GM10248 (cell line): ENCODE measurements at regions not wholly inside any gene's neighbourhood (a gene's known extent, or its start where the extent isn't known, plus 50 kb on each side); places are given as distances from the start of the nearest gene placed in this dataset.
"Not testable (repeated sequence)": the region's sequence is repeated elsewhere in the genome, so short reads cannot be mapped to it uniquely, and the experiment has no call there.

ENCODE experiments used
- CTCF ChIA-PET: fragments of 300-600 bp; sonication (Branson Sonifier 250); formaldehyde crosslinking; extraction: SDS; loops from one replicate; lab custom pipeline; 2021; ENCODE audit warnings: antibody characterized with exemption; lab: Yijun Ruan, JAX
- POLR2A ChIA-PET: fragments of 350-650 bp; sonication (Branson Sonifier 250); formaldehyde crosslinking; extraction: SDS; loops from one replicate; lab custom pipeline; 2020; ENCODE audit warnings: antibody characterized with exemption; lab: Yijun Ruan, JAX
- DNase-seq: peaks from one replicate; pipeline ENCODE4 v3.0.0; 2012; ENCODE audit errors: extremely low spot score
- TF ChIP-seq, protein P1 (sequence below): IDR thresholded peaks from 2 replicates; pipeline ENCODE4 v1.5.1; 2012; ENCODE audit warnings: mild to moderate bottlenecking, low read depth; ENCODE audit errors: extremely low read depth, missing control alignments, control extremely low read depth

- DNase-seq, CTCF ChIA-PET, POLR2A ChIA-PET: not testable (repeated sequence)
Observed at GRCh38 chrX:67213686-67214085, 330.1 kb upstream of the AR start.

DNA sequence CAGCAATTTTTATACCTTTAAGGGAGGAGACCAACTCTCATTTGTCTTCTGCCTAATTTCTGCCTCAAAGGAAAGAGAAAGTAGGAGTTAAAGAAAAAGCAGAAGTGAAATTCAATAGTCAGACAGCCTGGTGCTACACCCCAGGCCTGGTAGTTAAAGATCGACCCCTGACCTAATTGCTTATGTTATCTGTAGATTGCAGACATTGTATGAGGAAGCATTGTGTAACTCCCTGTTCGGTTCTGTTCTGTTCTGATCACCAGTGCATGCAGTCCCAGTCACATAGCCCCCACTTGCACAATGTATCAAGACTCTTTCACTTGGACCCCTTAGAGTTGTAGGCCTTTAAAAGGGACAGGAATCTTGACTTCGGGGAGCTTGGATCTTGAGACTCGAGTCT is 335.9 kb upstream of the AR start:
- ChIA-PET CTCF (no interaction called here), POLR2A (no interaction called here)
- DNase-seq = no peak
- TF ChIP-seq, protein P1, sequence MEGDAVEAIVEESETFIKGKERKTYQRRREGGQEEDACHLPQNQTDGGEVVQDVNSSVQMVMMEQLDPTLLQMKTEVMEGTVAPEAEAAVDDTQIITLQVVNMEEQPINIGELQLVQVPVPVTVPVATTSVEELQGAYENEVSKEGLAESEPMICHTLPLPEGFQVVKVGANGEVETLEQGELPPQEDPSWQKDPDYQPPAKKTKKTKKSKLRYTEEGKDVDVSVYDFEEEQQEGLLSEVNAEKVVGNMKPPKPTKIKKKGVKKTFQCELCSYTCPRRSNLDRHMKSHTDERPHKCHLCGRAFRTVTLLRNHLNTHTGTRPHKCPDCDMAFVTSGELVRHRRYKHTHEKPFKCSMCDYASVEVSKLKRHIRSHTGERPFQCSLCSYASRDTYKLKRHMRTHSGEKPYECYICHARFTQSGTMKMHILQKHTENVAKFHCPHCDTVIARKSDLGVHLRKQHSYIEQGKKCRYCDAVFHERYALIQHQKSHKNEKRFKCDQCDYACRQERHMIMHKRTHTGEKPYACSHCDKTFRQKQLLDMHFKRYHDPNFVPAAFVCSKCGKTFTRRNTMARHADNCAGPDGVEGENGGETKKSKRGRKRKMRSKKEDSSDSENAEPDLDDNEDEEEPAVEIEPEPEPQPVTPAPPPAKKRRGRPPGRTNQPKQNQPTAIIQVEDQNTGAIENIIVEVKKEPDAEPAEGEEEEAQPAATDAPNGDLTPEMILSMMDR = no peak

GRCh38 chrX:67159437-67159836 is 384.4 kb upstream of the AR start:
- CTCF ChIA-PET = no interaction called here
- DNase-seq = no peak
- POLR2A ChIA-PET = no interaction called here
- TF ChIP-seq, protein P1 = no peak

- TF ChIP-seq, protein P1 = no peak
- POLR2A ChIA-PET = no interaction called here
- CTCF ChIA-PET = interaction anchor here (1.0 kb wide), 1 partner anchor 11 kb away, joined by 4 read pairs; no protein-coding TSS in a partner anchor
- no peak for DNase-seq
Observed at GRCh38 chrX:67114635-67115034, 429.2 kb upstream of the AR start.

- ChIA-PET POLR2A (no interaction called here), CTCF (no interaction called here)
- TF ChIP-seq, protein P1 = no peak
- DNase-seq = no peak
Observed at GRCh38 chrX:67105758-67106116, 438.1 kb upstream of the AR start.

GRCh38 chrX:67104982-67105757 is 438.7 kb upstream of the AR start:
- ChIA-PET CTCF (no interaction called here), POLR2A (no interaction called here)
- no peak for DNase-seq
- TF ChIP-seq, protein P1 = no peak

DNA sequence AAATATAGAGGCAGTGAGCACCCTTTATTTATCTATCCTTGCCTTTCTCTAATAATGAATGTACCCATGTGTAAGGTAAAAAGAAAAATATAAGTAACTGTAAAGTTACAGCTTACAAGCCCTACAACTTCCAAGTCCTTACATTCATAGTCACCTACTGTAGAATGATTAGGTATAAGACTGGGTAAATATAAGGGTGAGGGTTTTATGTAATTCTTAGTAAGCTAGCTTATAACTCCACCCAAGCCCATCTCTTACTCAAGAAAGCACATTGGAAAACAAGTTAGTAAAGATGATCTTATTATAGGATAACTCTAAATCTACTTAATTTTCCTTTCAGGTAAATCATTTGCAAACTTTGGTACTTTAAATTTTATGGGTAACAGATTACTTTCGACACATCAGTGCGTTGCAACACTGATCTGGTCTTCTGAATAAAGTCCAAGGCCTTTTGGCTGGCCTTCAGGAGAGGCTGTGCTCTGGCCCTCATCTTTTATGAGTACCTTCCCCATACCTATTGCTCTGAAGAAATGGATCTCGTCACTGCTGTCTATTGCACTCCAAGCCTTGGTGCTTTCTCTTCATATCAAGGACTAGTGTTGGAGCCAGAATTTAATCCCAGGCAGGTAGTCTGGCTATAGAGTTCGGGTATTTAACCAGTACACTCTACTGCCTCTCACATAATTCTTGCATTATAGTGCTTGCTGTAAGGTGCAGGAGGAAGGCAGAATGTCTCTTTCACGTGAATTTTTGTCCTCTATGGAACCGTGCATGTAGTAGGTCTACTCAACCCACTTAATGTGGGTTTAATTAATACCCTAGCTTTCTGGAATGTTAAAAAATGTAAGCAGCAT is 443.6 kb upstream of the AR start:
- TF ChIP-seq, protein P1 = no peak
- POLR2A ChIA-PET = no interaction called here
- no peak for DNase-seq
- CTCF ChIA-PET = no interaction called here
